Nephron progenitor cell (in vitro differentiated cells): ENCODE measurements at regions not wholly inside any gene's neighbourhood (a gene's known extent, or its start where the extent isn't known, plus 50 kb on each side); places are given as distances from the start of the nearest gene placed in this dataset.

ENCODE experiments used
- DNase-seq: peaks from one replicate; pipeline ENCODE4 v3.0.0; 2021
- H3K27ac Mint-ChIP-seq: 2 replicates; pipeline ENCODE4 v1.8.0; 2021; ENCODE audit warnings: mild to moderate bottlenecking, moderate library complexity, mixed read lengths
- H3K27me3 Mint-ChIP-seq: 2 replicates; pipeline ENCODE4 v1.8.0; 2021; ENCODE audit warnings: mild to moderate bottlenecking, low read depth, mixed read lengths; ENCODE audit not compliant: poor library complexity
- H3K36me3 Mint-ChIP-seq: 2 replicates; pipeline ENCODE4 v1.8.0; 2021; ENCODE audit warnings: low read depth, mixed read lengths
- H3K4me1 Mint-ChIP-seq: 2 replicates; pipeline ENCODE4 v1.8.0; 2021; ENCODE audit warnings: mixed read lengths
- H3K4me3 Mint-ChIP-seq: 2 replicates; pipeline ENCODE4 v1.8.0; 2021; ENCODE audit warnings: mild to moderate bottlenecking, moderate library complexity, mixed read lengths
- H3K9me3 Mint-ChIP-seq: 2 replicates; pipeline ENCODE4 v1.8.0; 2021; ENCODE audit warnings: mild to moderate bottlenecking, moderate library complexity, mixed read lengths
- CTCF ChIP-seq: fragments of 200-600 bp; sonication (generic); IDR thresholded peaks from 2 replicates; pipeline ENCODE4 v1.5.0; 2021; ENCODE audit warnings: antibody characterized with exemption

DNA sequence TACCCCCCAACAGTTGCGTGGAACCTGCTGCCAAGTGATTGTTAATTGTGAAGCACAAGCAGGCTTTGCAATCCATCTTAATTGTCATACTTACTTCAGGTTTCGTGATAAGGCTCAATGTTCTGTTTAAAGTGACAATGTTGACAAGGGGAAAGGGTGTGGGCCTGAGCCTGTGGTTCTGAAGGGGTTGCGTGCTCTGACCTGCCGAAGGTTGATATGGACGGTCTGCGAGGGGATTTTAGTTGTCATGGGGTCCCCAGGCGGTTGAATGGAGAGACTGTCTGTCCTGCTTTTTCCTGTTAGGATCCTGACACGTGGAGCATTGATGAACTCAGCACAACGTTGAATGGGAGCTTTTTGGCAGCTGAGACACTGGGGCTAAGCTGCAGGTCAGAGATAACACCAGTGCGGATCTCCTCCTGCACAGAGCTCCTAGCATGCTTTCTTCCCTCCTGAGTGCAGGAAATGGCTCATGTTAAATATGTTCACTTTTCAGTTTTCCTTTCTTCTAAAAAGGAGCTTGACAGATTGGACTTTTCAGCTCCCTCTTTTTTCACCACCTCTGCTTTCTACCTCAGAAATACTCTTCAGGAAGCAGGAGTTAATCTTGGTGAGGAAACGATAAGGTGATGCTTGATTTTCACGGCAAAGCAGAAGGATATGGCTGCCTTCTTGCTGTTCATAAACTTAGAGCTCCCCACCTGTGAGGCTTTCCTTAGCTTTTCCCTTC, 62.9 kb upstream of the ZEB2 start:
- Mint-ChIP-seq H3K9me3 (no peaks in the 10 kb centered on the region), H3K27ac (no peak overlapping the region), H3K4me3 (no peak overlapping the region), H3K4me1 (peaks cover 33% of the 10 kb centered on the region), H3K36me3 (no peaks in the 10 kb centered on the region), H3K27me3 (no peaks in the 10 kb centered on the region)
- TF ChIP-seq CTCF = no peak
- no peak for DNase-seq

DNA sequence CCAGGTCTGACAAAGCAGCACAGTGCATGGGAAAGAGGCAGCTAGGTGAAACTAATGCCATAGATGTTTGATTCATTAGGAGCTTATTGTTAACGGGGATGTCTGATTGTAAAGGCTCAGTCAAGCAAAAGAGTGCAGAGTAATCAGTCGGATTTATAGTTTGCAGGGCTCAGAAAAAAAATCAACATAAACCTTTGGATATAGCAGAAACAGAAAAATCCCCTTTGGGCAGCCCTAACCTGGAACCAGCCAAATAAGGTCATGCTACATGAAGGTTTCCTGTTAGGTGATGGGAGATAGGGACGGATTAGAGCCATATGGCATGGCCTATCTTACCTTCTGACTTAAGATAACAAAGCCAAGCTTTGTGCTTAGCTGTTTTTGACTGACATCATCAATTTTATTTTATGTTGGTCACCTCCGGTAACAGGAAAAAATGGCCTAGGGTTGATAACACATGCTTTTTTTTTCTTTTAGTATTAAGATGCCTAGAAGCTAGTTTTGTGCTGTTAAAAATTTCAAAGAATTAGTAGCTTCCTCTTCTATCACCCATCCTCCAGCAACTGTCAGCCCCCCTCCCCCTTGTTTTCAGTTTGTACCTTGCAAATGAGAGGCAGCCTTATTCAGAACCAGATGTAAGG, 60.7 kb upstream of the ZEB2 start:
- H3K4me3 Mint-ChIP-seq = no peak overlapping the region
- peaks cover 4% of the 10 kb centered on the region for H3K27me3 Mint-ChIP-seq
- no peak for TF ChIP-seq CTCF
- no peaks in the 10 kb centered on the region for H3K9me3 Mint-ChIP-seq
- H3K36me3 Mint-ChIP-seq = no peaks in the 10 kb centered on the region
- no peak for DNase-seq
- H3K27ac Mint-ChIP-seq = no peak overlapping the region
- H3K4me1 Mint-ChIP-seq = peaks cover 33% of the 10 kb centered on the region

GRCh38 chr2:144579556-144579955, 59.6 kb upstream of the ZEB2 start:
- Mint-ChIP-seq H3K27ac (no peak overlapping the region), H3K9me3 (no peaks in the 10 kb centered on the region), H3K4me3 (no peak overlapping the region), H3K27me3 (peaks cover 4% of the 10 kb centered on the region), H3K36me3 (no peaks in the 10 kb centered on the region), H3K4me1 (peaks cover 33% of the 10 kb centered on the region)
- TF ChIP-seq CTCF = no peak
- DNase-seq = no peak

DNA sequence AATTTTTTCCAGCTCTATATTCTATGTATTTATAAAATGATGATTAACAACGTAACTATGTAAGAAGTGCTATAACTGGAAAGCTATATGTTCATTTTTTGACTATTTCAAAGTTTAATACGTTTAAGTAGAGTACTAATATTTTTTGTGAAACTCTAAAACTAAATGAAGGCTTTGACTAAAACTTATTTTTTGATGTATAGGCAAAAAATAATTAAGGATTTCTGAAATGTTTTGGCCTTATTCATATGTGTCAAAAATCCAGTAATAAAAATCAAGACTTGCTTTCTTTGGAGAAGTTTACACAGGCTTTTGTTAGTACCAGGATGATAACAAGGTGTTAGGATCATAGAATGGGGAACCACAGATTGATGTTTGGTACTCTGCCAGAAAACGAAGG, 58.2 kb upstream of the ZEB2 start:
- no peak for TF ChIP-seq CTCF
- H3K36me3 Mint-ChIP-seq = no peaks in the 10 kb centered on the region
- H3K27ac Mint-ChIP-seq = no peak overlapping the region
- peaks cover 4% of the 10 kb centered on the region for H3K27me3 Mint-ChIP-seq
- peaks cover 36% of the 10 kb centered on the region for H3K4me1 Mint-ChIP-seq
- H3K4me3 Mint-ChIP-seq = no peak overlapping the region
- DNase-seq = no peak
- no peaks in the 10 kb centered on the region for H3K9me3 Mint-ChIP-seq

DNA sequence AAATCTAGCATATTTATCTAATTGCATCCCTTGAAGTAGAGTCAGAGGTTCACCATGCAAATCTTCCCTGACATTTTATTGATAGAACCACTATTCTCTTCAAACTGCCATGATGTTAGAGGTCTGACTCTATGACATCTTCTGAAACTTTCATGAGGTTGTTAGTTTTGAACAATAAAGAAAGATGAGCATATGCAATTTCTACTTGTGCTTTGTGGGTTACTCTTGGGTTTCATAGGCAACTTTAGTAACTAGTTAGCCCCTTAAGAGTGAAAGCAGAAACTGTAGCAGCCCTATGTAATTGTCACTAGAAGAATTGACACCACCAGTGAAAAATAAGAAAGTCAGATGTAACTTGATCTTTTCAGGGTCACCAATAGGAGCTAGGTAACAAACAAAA, 53.1 kb upstream of the ZEB2 start:
- no peak overlapping the region for H3K4me3 Mint-ChIP-seq
- peaks cover 4% of the 10 kb centered on the region for H3K27me3 Mint-ChIP-seq
- no peak overlapping the region for H3K27ac Mint-ChIP-seq
- H3K36me3 Mint-ChIP-seq = no peaks in the 10 kb centered on the region
- no peak for DNase-seq
- H3K9me3 Mint-ChIP-seq = no peaks in the 10 kb centered on the region
- peaks cover 12% of the 10 kb centered on the region for H3K4me1 Mint-ChIP-seq
- no peak for TF ChIP-seq CTCF

DNA sequence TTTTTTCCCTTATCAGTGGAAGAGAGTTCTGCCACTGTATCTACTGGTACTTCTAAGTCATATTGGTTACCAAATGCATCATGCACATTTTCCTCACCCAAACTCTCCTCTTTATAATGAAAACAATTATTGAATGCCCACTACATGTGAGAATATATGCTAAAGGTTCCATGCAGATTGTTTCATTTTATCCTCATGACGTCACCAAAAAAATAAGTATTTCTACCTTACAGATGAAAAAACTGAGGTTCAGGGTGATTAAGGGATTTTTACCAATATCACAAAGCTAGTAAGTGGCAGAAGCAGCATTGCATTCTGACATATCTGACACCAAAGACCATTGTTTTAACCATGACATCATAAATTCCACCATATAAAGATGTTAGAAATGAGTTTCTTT, 51.9 kb upstream of the ZEB2 start:
- Mint-ChIP-seq H3K36me3 (no peaks in the 10 kb centered on the region), H3K4me1 (peaks cover 17% of the 10 kb centered on the region), H3K27ac (no peak overlapping the region), H3K4me3 (no peak overlapping the region), H3K27me3 (peaks cover 4% of the 10 kb centered on the region), H3K9me3 (no peaks in the 10 kb centered on the region)
- DNase-seq = no peak
- no peak for TF ChIP-seq CTCF
